NCI-H748 treated with DMSO at 0.1 percent for 48 hours (cell line): ENCODE measurements at regions not wholly inside any gene's neighbourhood (a gene's known extent, or its start where the extent isn't known, plus 50 kb on each side); places are given as distances from the start of the nearest gene placed in this dataset.

Experiments
- DNase-seq: peaks from one replicate; lab custom pipeline; 2025; lab: John Stamatoyannopoulos, UW

- no peak for DNase-seq
Measured at GRCh38 chr18:54769526-54770464, 58.5 kb upstream of the RAB27B start.

- no peak for DNase-seq
Measured at GRCh38 chr18:54772056-54772455, 56.2 kb upstream of the RAB27B start.

GRCh38 chr18:54774423-54774822 lies 53.9 kb upstream of the RAB27B start:
- DNase-seq, result no peak

- no peak for DNase-seq
Measured at GRCh38 chr18:54774981-54775665, 53.2 kb upstream of the RAB27B start.

GRCh38 chr18:54775686-54776085 lies 52.6 kb upstream of the RAB27B start:
- DNase-seq, result no peak

- DNase-seq, result no peak
Measured at GRCh38 chr18:54776282-54776977, 51.8 kb upstream of the RAB27B start.

- DNase-seq, result no peak
Measured at GRCh38 chr18:54777118-54777791, 51.0 kb upstream of the RAB27B start.

- no peak for DNase-seq
Measured at GRCh38 chr18:54777989-54778388, 50.3 kb upstream of the RAB27B start.
